ENCODE measurements at regions not wholly inside any gene's neighbourhood (a gene's known extent, or its start where the extent isn't known, plus 50 kb on each side); places are given as distances from the start of the nearest gene placed in this dataset.
"Not testable (repeated sequence)": the region's sequence is repeated elsewhere in the genome, so short reads cannot be mapped to it uniquely, and the experiment has no call there.

- H3K9me3 Mint-ChIP-seq: peaks cover 7% of the 10 kb centered on the region
- no peak for ATAC-seq (ENCODE audit: low read depth)
- H3K4me3 Mint-ChIP-seq: no peak overlapping the region
- no peaks in the 10 kb centered on the region for H3K4me1 Mint-ChIP-seq
- H3K27ac Mint-ChIP-seq: no peak overlapping the region
- DNase-seq (ENCODE audit: low spot score in 2 of 2): no peak
- no peaks in the 10 kb centered on the region for H3K36me3 Mint-ChIP-seq
- H3K27me3 Mint-ChIP-seq: no peaks in the 10 kb centered on the region
These were observed 79.0 kb upstream of the CDH7 start for GRCh38 chr18:65671621-65672415.

- H3K4me1 Mint-ChIP-seq; H3K9me3 Mint-ChIP-seq; H3K27me3 Mint-ChIP-seq; H3K27ac Mint-ChIP-seq; DNase-seq (ENCODE audit: low spot score in 2 of 2); ATAC-seq (ENCODE audit: low read depth); H3K36me3 Mint-ChIP-seq; H3K4me3 Mint-ChIP-seq: not testable (repeated sequence)
These were observed 80.7 kb upstream of the CDH7 start for GRCh38 chr18:65670145-65670544.

DNA sequence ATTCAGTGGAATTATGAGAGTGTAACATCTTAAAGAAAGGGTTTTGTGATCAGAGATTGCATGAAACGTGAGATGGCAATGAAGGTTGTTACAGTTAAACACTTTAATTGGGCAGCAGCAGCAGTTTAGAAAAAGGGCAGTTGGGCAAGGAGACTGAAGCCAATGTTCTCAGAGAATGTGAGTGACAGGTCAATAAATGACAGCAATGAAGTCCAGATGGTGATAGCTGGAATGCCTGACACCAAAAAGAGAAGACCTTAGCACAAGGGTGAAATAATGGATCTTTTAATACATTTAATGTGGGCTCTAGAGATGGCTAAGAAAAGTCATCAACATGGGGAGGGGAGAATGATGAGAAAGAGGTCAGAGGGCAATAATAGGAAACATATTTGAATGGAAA, 89.4 kb upstream of the CDH7 start:
- no peaks in the 10 kb centered on the region for H3K27me3 Mint-ChIP-seq
- H3K36me3 Mint-ChIP-seq: no peaks in the 10 kb centered on the region
- no peak overlapping the region for H3K4me3 Mint-ChIP-seq
- no peak for ATAC-seq (ENCODE audit: low read depth)
- no peak overlapping the region for H3K27ac Mint-ChIP-seq
- H3K9me3 Mint-ChIP-seq: no peaks in the 10 kb centered on the region
- no peak for DNase-seq (ENCODE audit: low spot score in 2 of 2)
- H3K4me1 Mint-ChIP-seq: no peaks in the 10 kb centered on the region

GRCh38 chr18:65659912-65660311, 90.9 kb upstream of the CDH7 start:
- H3K36me3 Mint-ChIP-seq: no peaks in the 10 kb centered on the region
- H3K4me3 Mint-ChIP-seq: no peak overlapping the region
- H3K9me3 Mint-ChIP-seq: no peaks in the 10 kb centered on the region
- ATAC-seq (ENCODE audit: low read depth): no peak
- H3K27me3 Mint-ChIP-seq: no peaks in the 10 kb centered on the region
- no peak for DNase-seq (ENCODE audit: low spot score in 2 of 2)
- H3K27ac Mint-ChIP-seq: no peak overlapping the region
- H3K4me1 Mint-ChIP-seq: no peaks in the 10 kb centered on the region

GRCh38 chr18:65659312-65659711, 91.5 kb upstream of the CDH7 start:
- DNase-seq (ENCODE audit: low spot score in 2 of 2) (no peak), ATAC-seq (ENCODE audit: low read depth) (no peak)
- Mint-ChIP-seq H3K4me3 (no peak overlapping the region), H3K27me3 (no peaks in the 10 kb centered on the region), H3K9me3 (no peaks in the 10 kb centered on the region), H3K4me1 (no peaks in the 10 kb centered on the region), H3K27ac (no peak overlapping the region), H3K36me3 (no peaks in the 10 kb centered on the region)

- H3K4me3 Mint-ChIP-seq: no peak overlapping the region
- H3K27ac Mint-ChIP-seq: no peak overlapping the region
- no peaks in the 10 kb centered on the region for H3K36me3 Mint-ChIP-seq
- H3K9me3 Mint-ChIP-seq: no peaks in the 10 kb centered on the region
- H3K27me3 Mint-ChIP-seq: no peaks in the 10 kb centered on the region
- no peak for DNase-seq (ENCODE audit: low spot score in 2 of 2)
- no peak for ATAC-seq (ENCODE audit: low read depth)
- H3K4me1 Mint-ChIP-seq: no peaks in the 10 kb centered on the region
These were observed 99.6 kb upstream of the CDH7 start for GRCh38 chr18:65651192-65651591.

GRCh38 chr18:65632236-65632635, 118.6 kb upstream of the CDH7 start:
- H3K9me3 Mint-ChIP-seq: peaks cover 1% of the 10 kb centered on the region
- H3K4me3 Mint-ChIP-seq: no peak overlapping the region
- H3K27me3 Mint-ChIP-seq: no peaks in the 10 kb centered on the region
- H3K4me1 Mint-ChIP-seq: no peaks in the 10 kb centered on the region
- H3K27ac Mint-ChIP-seq: no peak overlapping the region
- DNase-seq (ENCODE audit: low spot score in 2 of 2) (no peak), ATAC-seq (ENCODE audit: low read depth) (no peak)
- H3K36me3 Mint-ChIP-seq: no peaks in the 10 kb centered on the region

- H3K4me3 Mint-ChIP-seq: no peak overlapping the region
- no peaks in the 10 kb centered on the region for H3K36me3 Mint-ChIP-seq
- H3K27ac Mint-ChIP-seq: no peak overlapping the region
- H3K27me3 Mint-ChIP-seq: no peaks in the 10 kb centered on the region
- H3K4me1 Mint-ChIP-seq: no peaks in the 10 kb centered on the region
- no peak for ATAC-seq (ENCODE audit: low read depth)
- DNase-seq (ENCODE audit: low spot score in 2 of 2): no peak
- H3K9me3 Mint-ChIP-seq: peaks cover 1% of the 10 kb centered on the region
These were observed 119.0 kb upstream of the CDH7 start for GRCh38 chr18:65631766-65632165.

- H3K36me3 Mint-ChIP-seq: no peaks in the 10 kb centered on the region
- H3K27ac Mint-ChIP-seq: no peak overlapping the region
- no peak overlapping the region for H3K4me3 Mint-ChIP-seq
- no peaks in the 10 kb centered on the region for H3K27me3 Mint-ChIP-seq
- no peak for ATAC-seq (ENCODE audit: low read depth)
- H3K4me1 Mint-ChIP-seq: no peaks in the 10 kb centered on the region
- no peak for DNase-seq (ENCODE audit: low spot score in 2 of 2)
- H3K9me3 Mint-ChIP-seq: no peaks in the 10 kb centered on the region
These were observed 122.4 kb upstream of the CDH7 start for GRCh38 chr18:65628390-65628789.

- Mint-ChIP-seq H3K27ac (no peak overlapping the region), H3K9me3 (no peaks in the 10 kb centered on the region), H3K4me1 (no peaks in the 10 kb centered on the region), H3K4me3 (no peak overlapping the region), H3K36me3 (no peaks in the 10 kb centered on the region), H3K27me3 (no peaks in the 10 kb centered on the region)
- ATAC-seq (ENCODE audit: low read depth) (no peak), DNase-seq (ENCODE audit: low spot score in 2 of 2) (no peak)
These were observed 127.1 kb upstream of the CDH7 start for GRCh38 chr18:65623676-65624075.

- Mint-ChIP-seq H3K9me3 (peaks cover 1% of the 10 kb centered on the region), H3K4me3 (no peak overlapping the region), H3K27ac (no peak overlapping the region), H3K4me1 (no peaks in the 10 kb centered on the region), H3K36me3 (no peaks in the 10 kb centered on the region), H3K27me3 (no peaks in the 10 kb centered on the region)
- ATAC-seq (ENCODE audit: low read depth) (no peak), DNase-seq (ENCODE audit: low spot score in 2 of 2) (no peak)
These were observed 128.4 kb upstream of the CDH7 start for GRCh38 chr18:65622436-65622835.

DNA sequence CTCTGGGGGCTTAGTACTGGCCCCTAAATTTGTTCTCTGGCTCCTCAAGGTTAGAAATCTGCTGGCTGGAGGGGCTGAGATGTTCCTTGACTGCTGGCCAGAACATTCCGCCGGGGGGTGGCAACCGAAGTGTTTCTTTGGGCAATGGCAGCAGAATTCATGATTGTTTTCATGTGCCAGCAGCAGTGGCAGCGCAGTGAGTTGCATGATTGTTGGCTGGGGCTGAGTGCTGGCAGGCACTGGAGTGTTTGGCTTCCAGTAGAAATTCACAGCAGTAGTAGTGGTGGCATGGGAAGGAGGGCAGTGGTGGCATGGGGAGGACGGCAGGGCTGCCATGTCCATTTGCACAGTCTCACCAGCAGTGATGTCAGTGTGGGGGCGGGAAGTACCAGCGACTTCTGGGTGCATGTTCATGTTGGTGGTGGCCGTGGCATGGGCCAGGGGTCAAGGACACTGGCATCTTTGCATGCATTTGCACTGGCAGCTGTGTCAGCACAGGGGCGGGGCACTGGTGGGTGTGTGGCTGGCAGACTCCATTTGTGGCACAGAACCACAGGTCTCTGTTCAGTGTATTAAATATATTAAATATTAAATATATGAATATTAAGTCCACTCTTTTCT, 130.6 kb upstream of the CDH7 start:
- H3K27ac Mint-ChIP-seq: no peak overlapping the region
- H3K9me3 Mint-ChIP-seq: peaks cover 1% of the 10 kb centered on the region
- H3K4me1 Mint-ChIP-seq: no peaks in the 10 kb centered on the region
- H3K4me3 Mint-ChIP-seq: no peak overlapping the region
- no peak for ATAC-seq (ENCODE audit: low read depth)
- no peaks in the 10 kb centered on the region for H3K27me3 Mint-ChIP-seq
- no peak for DNase-seq (ENCODE audit: low spot score in 2 of 2)
- no peaks in the 10 kb centered on the region for H3K36me3 Mint-ChIP-seq

DNA sequence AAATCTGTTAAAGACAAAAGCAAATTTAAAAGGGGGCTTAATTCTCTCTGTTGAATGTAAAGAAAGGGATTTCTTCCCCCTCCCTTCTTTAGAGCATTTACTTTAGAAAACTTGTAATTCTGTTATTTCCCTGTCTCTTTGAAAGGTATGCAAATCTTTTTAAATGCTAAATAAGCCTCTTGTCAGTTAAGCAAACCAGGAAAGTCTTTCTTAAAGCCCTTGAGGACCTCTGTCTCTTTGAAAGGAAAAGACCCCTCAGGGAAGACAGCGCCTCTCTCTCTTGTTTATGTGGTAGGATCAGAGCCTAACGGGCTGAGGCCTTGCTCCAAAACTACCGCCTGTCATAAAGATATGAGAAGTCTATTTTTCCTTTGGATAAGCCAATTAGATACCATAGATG, 139.9 kb upstream of the CDH7 start:
- no peak overlapping the region for H3K27ac Mint-ChIP-seq
- H3K4me1 Mint-ChIP-seq: no peaks in the 10 kb centered on the region

GRCh38 chr18:65608471-65608870, 142.3 kb upstream of the CDH7 start:
- no peak for ATAC-seq (ENCODE audit: low read depth)
- H3K27ac Mint-ChIP-seq: no peak overlapping the region
- no peaks in the 10 kb centered on the region for H3K9me3 Mint-ChIP-seq
- no peak for DNase-seq (ENCODE audit: low spot score in 2 of 2)
- no peak overlapping the region for H3K4me3 Mint-ChIP-seq
- no peaks in the 10 kb centered on the region for H3K27me3 Mint-ChIP-seq
- H3K36me3 Mint-ChIP-seq: no peaks in the 10 kb centered on the region
- H3K4me1 Mint-ChIP-seq: no peaks in the 10 kb centered on the region

More for the DNA sequence above, 139.9 kb upstream of the CDH7 start:
- Mint-ChIP-seq H3K36me3 (no peaks in the 10 kb centered on the region), H3K4me3 (no peak overlapping the region), H3K9me3 (no peaks in the 10 kb centered on the region), H3K27me3 (no peaks in the 10 kb centered on the region)
- no peak for DNase-seq (ENCODE audit: low spot score in 2 of 2)
- no peak for ATAC-seq (ENCODE audit: low read depth)

DNA sequence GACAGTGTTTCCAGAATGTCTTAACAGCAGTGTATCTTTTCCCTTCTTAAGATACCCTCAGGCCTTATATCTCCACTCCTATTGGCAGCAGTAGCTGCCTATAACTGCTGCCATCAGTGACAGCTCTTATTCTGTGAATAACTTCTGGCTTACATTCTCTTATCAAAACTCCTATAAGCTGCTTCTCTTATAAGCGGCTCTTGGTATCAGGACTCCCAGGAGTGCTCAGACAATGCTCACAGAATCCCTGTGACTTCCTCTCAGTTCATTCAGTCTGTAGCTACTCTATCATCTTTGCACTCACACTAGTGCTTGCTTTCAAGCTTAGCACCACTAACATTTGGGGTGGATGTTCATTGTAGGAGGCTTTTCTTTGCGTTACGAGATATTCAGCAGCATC, 143.7 kb upstream of the CDH7 start:
- no peaks in the 10 kb centered on the region for H3K27me3 Mint-ChIP-seq
- no peaks in the 10 kb centered on the region for H3K36me3 Mint-ChIP-seq

More for the DNA sequence above, 143.7 kb upstream of the CDH7 start:
- Mint-ChIP-seq H3K4me1 (no peaks in the 10 kb centered on the region), H3K4me3 (no peak overlapping the region), H3K27ac (no peak overlapping the region), H3K9me3 (peaks cover 4% of the 10 kb centered on the region)
- ATAC-seq (ENCODE audit: low read depth): no peak
- DNase-seq (ENCODE audit: low spot score in 2 of 2): no peak
